ENCODE measurements at regions not wholly inside any gene's neighbourhood (a gene's known extent, or its start where the extent isn't known, plus 50 kb on each side); places are given as distances from the start of the nearest gene placed in this dataset.

GRCh38 chr1:17933501-17933900, 174.1 kb upstream of the IGSF21 start:
- Histone ChIP-seq H3K4me3 (ENCODE audit: extremely low read depth in 1 of 4, insufficient read depth in 2 of 4, low read depth in 3 of 4, low read length in 4 of 4) (no peak overlapping the region), H3K9me3 (ENCODE audit: insufficient read depth in 2 of 2, low read depth in 1 of 2, low read length in 1 of 2) (no peaks in the 10 kb centered on the region), H4K5ac (ENCODE audit: insufficient read length, low read depth, low read length) (no peak overlapping the region), H2BK15ac (ENCODE audit: low read length) (no peak overlapping the region), H2BK20ac (ENCODE audit: low read length) (no peak overlapping the region), H3K14ac (ENCODE audit: insufficient read length) (no peak overlapping the region), H3K18ac (ENCODE audit: extremely low read depth, low read length) (no peak overlapping the region), H2BK12ac (ENCODE audit: low read depth, low read length) (no peak overlapping the region), H4K20me1 (replicated peaks in 1 of 2; ENCODE audit: control insufficient read depth in 1 of 2, insufficient read depth in 2 of 2, low read length in 2 of 2) (no peaks in the 10 kb centered on the region), H2BK120ac (replicated peaks; ENCODE audit: low read depth, low read length) (no peak overlapping the region), H2AK5ac (ENCODE audit: low read depth, low read length) (no peak overlapping the region), H3K4ac (replicated peaks; ENCODE audit: insufficient read length, low read depth, low read length) (no peak overlapping the region), H3K56ac (replicated peaks; ENCODE audit: insufficient read length, low read depth, low read length) (no peak overlapping the region), H3K23ac (ENCODE audit: insufficient read length) (no peak overlapping the region), H3K36me3 (ENCODE audit: control insufficient read depth in 2 of 4, insufficient read depth in 4 of 4, low read length in 3 of 4) (no peaks in the 10 kb centered on the region), H3K4me1 (replicated peaks in 1 of 4; ENCODE audit: control insufficient read depth in 3 of 4, insufficient read depth in 4 of 4, low read length in 3 of 4) (no peaks in the 10 kb centered on the region), H4K91ac (replicated peaks; ENCODE audit: insufficient read length, low read length) (no peak overlapping the region), H3K27me3 (replicated peaks in 1 of 4; ENCODE audit: control insufficient read depth in 3 of 4, extremely low read depth in 1 of 4, insufficient read depth in 3 of 4, low read length in 3 of 4) (peaks cover 0 to 2% (median 0%) of the 10 kb centered on the region in 4 experiments; a peak in 3 of 7 replicates), H2AFZ (ENCODE audit: low read length) (no peak overlapping the region), H3K79me2 (ENCODE audit: control insufficient read depth in 1 of 2, insufficient read depth in 2 of 2, low read length in 2 of 2) (no peaks in the 10 kb centered on the region), H2BK5ac (ENCODE audit: low read depth, low read length) (no peak overlapping the region), H3K4me2 (ENCODE audit: insufficient read depth in 1 of 2, low read depth in 2 of 2, low read length in 2 of 2) (no peak overlapping the region), H3K79me1 (ENCODE audit: low read depth, low read length) (no peaks in the 10 kb centered on the region), H3K27ac (ENCODE audit: low read depth, low read length) (no peak overlapping the region), H3K23me2 (ENCODE audit: low read depth, low read length) (no peaks in the 10 kb centered on the region), H3K9ac (replicated peaks in 1 of 4; ENCODE audit: extremely low read depth in 1 of 4, low read depth in 3 of 4, low read length in 3 of 4) (no peak overlapping the region), H4K8ac (ENCODE audit: extremely low read depth, insufficient read depth, low read length) (no peak overlapping the region)
- DNase-seq (ENCODE audit: low read depth in 1 of 2, low spot score in 2 of 2) = no peak
- WGBS, 2 experiments (ENCODE audit: extremely low coverage in 1 of 2, insufficient coverage in 1 of 2, insufficient read length in 1 of 2, insufficient replicate concordance in 2 of 2, low coverage in 1 of 2, low lambda C conversion rate in 2 of 2, missing lambda C conversion rate in 1 of 2) = 91% methylated on average over 6 of the region's 7 CpGs; no CpG with 5 or more reads in 1 of the 2 experiments
- ChIA-PET POLR2A (ENCODE audit: partially characterized antibody) (interaction anchor here (1.2 to 1.4 kb wide), 2 partner anchors 9 to 21 kb away, joined by 3 read pairs; no protein-coding TSS in a partner anchor), CTCF (ENCODE audit: partially characterized antibody) (interaction anchor here (0.6 to 3.1 kb wide), 11 partner anchors 10 to 267 kb away, joined by 3 to 17 read pairs (median 3); no protein-coding TSS in a partner anchor)
- FAIRE-seq = no peak
- no peak for TF ChIP-seq SP4 (IDR thresholded peaks at IDR 0.05; ENCODE audit: low read length)
- TF ChIP-seq EGR1 (IDR thresholded peaks at IDR 0.05; ENCODE audit: borderline replicate concordance, low read depth, low read length) = no peak
- no peak for TF ChIP-seq EZH2 (IDR thresholded peaks at IDR 0.05; ENCODE audit: low read depth, low read length, severe bottlenecking)
- no peak for TF ChIP-seq SP1 (IDR thresholded peaks at IDR 0.05; ENCODE audit: low read depth, low read length)
- TF ChIP-seq YY1 (IDR thresholded peaks at IDR 0.05; ENCODE audit: low read depth, low read length) = no peak
- TF ChIP-seq POU5F1 (IDR thresholded peaks at IDR 0.05; ENCODE audit: low read depth, low read length) = no peak
- no peak for TF ChIP-seq CREB1 (IDR thresholded peaks at IDR 0.05)
- no peak for TF ChIP-seq HDAC2 (IDR thresholded peaks at IDR 0.05; ENCODE audit: borderline replicate concordance in 1 of 2, low read depth in 2 of 2, low read length in 2 of 2)
- no peak for TF ChIP-seq RBBP5 (IDR thresholded peaks at IDR 0.05; ENCODE audit: borderline replicate concordance, low read depth, low read length)
- no peak for TF ChIP-seq JUN (IDR thresholded peaks at IDR 0.05; ENCODE audit: low read depth, low read length)
- no peak for TF ChIP-seq RXRA (IDR thresholded peaks at IDR 0.05; ENCODE audit: insufficient read depth, low read depth, low read length)
- TF ChIP-seq SP2 (IDR thresholded peaks at IDR 0.05; ENCODE audit: low read length) = no peak
- no peak for TF ChIP-seq CHD2 (IDR thresholded peaks at IDR 0.05; ENCODE audit: low read length)
- TF ChIP-seq BRCA1 (IDR thresholded peaks at IDR 0.05; ENCODE audit: low read depth, low read length) = no peak
- TF ChIP-seq GTF2F1 (IDR thresholded peaks at IDR 0.05; ENCODE audit: borderline replicate concordance, low read depth, low read length) = no peak
